Adrenal gland (tissue), 5 donors: ENCODE measurements at regions not wholly inside any gene's neighbourhood (a gene's known extent, or its start where the extent isn't known, plus 50 kb on each side); places are given as distances from the start of the nearest gene placed in this dataset.

ENCODE experiments used
- POLR2A ChIP-seq, 2 donors: fragments of 450-650 bp; IDR thresholded peaks; one replicate each; pipeline ENCODE4 v1.6.1; 2017; ENCODE audit warnings: antibody characterized with exemption in 2 of 2, mild to moderate bottlenecking in 2 of 2, moderate library complexity in 1 of 2
- TF ChIP-seq, protein P1 (sequence below), 6 experiments: fragments of 450-650 bp in 4 of 6; fragments of 200-600 bp in 2 of 6; sonication (generic) in 1 of 6; IDR thresholded peaks; 1 replicate in 5 of 6; 2 replicates in 1 of 6; pipeline versions ENCODE4 v1.5.1 to v1.8.0; 2016 to 2021; ENCODE audit warnings: antibody characterized with exemption in 6 of 6, mild to moderate bottlenecking in 2 of 6, moderate library complexity in 1 of 6
- donor health status: DM: no; HTN: no; CAD: no.

DNA sequence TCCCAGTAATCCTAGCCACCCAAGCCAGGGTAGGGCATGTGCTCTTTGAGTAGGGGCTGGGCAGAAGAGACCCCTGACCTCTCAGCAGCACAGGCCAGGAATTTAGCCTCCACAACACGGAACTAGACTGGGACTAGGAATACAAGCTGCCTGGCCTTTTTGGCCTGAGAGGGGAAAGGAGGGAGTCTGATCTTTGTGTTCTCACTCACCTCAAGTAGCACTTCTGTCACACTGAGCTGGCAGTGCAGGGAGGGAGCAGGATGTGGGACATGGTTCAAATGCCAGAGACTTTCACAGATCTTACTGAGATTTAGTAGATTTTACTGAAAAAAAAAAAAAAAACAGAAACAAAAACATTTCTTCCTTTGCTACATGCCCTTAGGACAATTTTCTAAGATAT lies 395.2 kb downstream of the CMPK2 start:
- TF ChIP-seq, protein P1, sequence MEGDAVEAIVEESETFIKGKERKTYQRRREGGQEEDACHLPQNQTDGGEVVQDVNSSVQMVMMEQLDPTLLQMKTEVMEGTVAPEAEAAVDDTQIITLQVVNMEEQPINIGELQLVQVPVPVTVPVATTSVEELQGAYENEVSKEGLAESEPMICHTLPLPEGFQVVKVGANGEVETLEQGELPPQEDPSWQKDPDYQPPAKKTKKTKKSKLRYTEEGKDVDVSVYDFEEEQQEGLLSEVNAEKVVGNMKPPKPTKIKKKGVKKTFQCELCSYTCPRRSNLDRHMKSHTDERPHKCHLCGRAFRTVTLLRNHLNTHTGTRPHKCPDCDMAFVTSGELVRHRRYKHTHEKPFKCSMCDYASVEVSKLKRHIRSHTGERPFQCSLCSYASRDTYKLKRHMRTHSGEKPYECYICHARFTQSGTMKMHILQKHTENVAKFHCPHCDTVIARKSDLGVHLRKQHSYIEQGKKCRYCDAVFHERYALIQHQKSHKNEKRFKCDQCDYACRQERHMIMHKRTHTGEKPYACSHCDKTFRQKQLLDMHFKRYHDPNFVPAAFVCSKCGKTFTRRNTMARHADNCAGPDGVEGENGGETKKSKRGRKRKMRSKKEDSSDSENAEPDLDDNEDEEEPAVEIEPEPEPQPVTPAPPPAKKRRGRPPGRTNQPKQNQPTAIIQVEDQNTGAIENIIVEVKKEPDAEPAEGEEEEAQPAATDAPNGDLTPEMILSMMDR (IDR thresholded peaks at IDR 0.05) = no peak
- no peak for TF ChIP-seq POLR2A (IDR thresholded peaks at IDR 0.05)
